ENCODE measurements at regions not wholly inside any gene's neighbourhood (a gene's known extent, or its start where the extent isn't known, plus 50 kb on each side); places are given as distances from the start of the nearest gene placed in this dataset.

DNA sequence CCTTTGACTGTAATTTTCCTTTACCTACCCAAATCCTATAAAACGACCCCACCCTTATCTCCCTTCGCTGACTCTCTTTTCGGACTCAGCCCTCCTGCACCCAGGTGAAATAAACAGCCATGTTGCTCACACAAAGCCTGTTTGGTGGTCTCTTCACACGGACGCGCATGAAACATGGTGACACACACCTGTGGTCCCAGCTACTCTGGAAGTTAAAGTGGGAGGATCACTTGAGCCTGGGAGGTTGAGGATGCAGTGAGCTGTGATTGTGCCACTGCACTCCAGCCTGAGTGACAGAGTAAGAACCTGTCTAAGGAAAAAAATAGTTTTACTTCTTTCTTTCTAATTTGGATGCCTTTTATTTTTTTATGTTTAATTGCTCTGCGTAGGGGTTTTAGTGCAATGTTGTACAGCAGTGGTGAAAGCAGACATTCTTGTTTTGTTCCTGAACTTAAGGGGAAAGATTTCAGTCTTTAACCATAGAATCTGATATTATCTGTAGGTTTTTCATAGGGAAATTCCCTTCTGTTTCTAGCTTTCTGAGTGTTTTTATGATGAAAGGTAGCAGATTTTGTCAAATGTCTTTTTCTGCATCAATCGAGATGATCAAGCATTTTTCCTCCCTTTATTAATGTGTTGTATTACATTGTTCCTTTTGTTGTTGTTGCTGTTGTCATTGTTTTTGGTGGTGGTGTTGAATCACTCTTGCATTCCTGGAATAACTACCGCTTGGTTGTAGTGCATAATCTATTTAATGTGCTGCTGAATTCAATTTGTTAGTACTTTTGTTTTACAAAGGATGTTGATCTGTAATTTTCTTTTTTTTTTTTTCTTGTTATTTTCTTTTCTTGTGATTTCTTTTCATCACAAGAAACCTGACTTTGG lies 497.4 kb downstream of the DISC1 start:
- TF ChIP-seq POLR2AphosphoS5 (IDR thresholded peaks at IDR 0.05; ENCODE audit: low read depth, low read length): no peak
- no peak for TF ChIP-seq POLR2A (IDR thresholded peaks at IDR 0.05; ENCODE audit: low read depth, low read length)
- no peak for TF ChIP-seq TAF1 (IDR thresholded peaks at IDR 0.05; ENCODE audit: low read depth, low read length)
- TF ChIP-seq POU2F2 (IDR thresholded peaks at IDR 0.05; ENCODE audit: low read depth, low read length): no peak
- no peak for TF ChIP-seq PAX5 (IDR thresholded peaks at IDR 0.05; ENCODE audit: insufficient read depth, low read length, severe bottlenecking)
- TF ChIP-seq SPI1 (IDR thresholded peaks at IDR 0.05; ENCODE audit: low read depth, low read length): no peak
